ENCODE measurements at regions not wholly inside any gene's neighbourhood (a gene's known extent, or its start where the extent isn't known, plus 50 kb on each side); places are given as distances from the start of the nearest gene placed in this dataset.

GRCh38 chr11:95359756-95360155, 128.8 kb upstream of the SESN3 start:
- no peak for DNase-seq
- intact Hi-C loops (cut with DNase I) = no loop called here
- H3K4me1 ChIP-seq (ENCODE audit: insufficient read depth) = no peaks in the 10 kb centered on the region
- no peaks in the 10 kb centered on the region for H3K36me3 ChIP-seq
- no peaks in the 10 kb centered on the region for H3K27me3 ChIP-seq
- no peak overlapping the region for H3K27ac ChIP-seq
- H3K9me3 ChIP-seq = no peaks in the 10 kb centered on the region
- H3K4me3 ChIP-seq = no peak overlapping the region
- 87 to 91% (median 89%) methylated on average over 2 of the region's 2 CpGs for WGBS, 3 donors
- TF ChIP-seq POLR2A (IDR thresholded peaks at IDR 0.05) (no peak), EP300 (IDR thresholded peaks at IDR 0.05) (no peak)

GRCh38 chr11:95359341-95359663, 128.3 kb upstream of the SESN3 start:
- Histone ChIP-seq H3K27me3 (no peaks in the 10 kb centered on the region), H3K36me3 (no peaks in the 10 kb centered on the region), H3K9me3 (no peaks in the 10 kb centered on the region), H3K4me3 (no peak overlapping the region), H3K4me1 (ENCODE audit: insufficient read depth) (no peaks in the 10 kb centered on the region), H3K27ac (no peak overlapping the region)
- intact Hi-C loops (cut with DNase I) = no loop called here
- 96 to 100% (median 97%) methylated on average over 1 of the region's 1 CpG for WGBS, 3 donors
- TF ChIP-seq EP300 (IDR thresholded peaks at IDR 0.05) (no peak), POLR2A (IDR thresholded peaks at IDR 0.05) (no peak), CTCF (IDR thresholded peaks at IDR 0.05) (no peak)
- DNase-seq = no peak

GRCh38 chr11:95358511-95359340, 127.7 kb upstream of the SESN3 start:
- Histone ChIP-seq H3K4me3 (no peak overlapping the region), H3K27me3 (no peaks in the 10 kb centered on the region), H3K4me1 (ENCODE audit: insufficient read depth) (no peaks in the 10 kb centered on the region), H3K27ac (no peak overlapping the region), H3K36me3 (no peaks in the 10 kb centered on the region), H3K9me3 (no peaks in the 10 kb centered on the region)
- WGBS, 3 donors = 56 to 64% (median 57%) methylated on average over 5 of the region's 5 CpGs
- intact Hi-C loops (cut with DNase I) = no loop called here
- no peak for DNase-seq
- TF ChIP-seq CTCF (IDR thresholded peaks at IDR 0.05) (no peak), POLR2A (IDR thresholded peaks at IDR 0.05) (no peak), EP300 (IDR thresholded peaks at IDR 0.05) (no peak)

- Histone ChIP-seq H3K4me3 (no peak overlapping the region), H3K27me3 (no peaks in the 10 kb centered on the region), H3K27ac (no peak overlapping the region), H3K4me1 (ENCODE audit: insufficient read depth) (no peaks in the 10 kb centered on the region), H3K36me3 (no peaks in the 10 kb centered on the region), H3K9me3 (no peaks in the 10 kb centered on the region)
- DNase-seq = no peak
- intact Hi-C loops (cut with DNase I) = no loop called here
- TF ChIP-seq POLR2A (IDR thresholded peaks at IDR 0.05) = no peak
- no peak for TF ChIP-seq CTCF (IDR thresholded peaks at IDR 0.05)
- TF ChIP-seq EP300 (IDR thresholded peaks at IDR 0.05) = no peak
Observed at GRCh38 chr11:95354304-95354703, 123.3 kb upstream of the SESN3 start.

GRCh38 chr11:95353706-95354105, 122.7 kb upstream of the SESN3 start:
- Histone ChIP-seq H3K27ac (no peak overlapping the region), H3K27me3 (no peaks in the 10 kb centered on the region), H3K4me3 (no peak overlapping the region), H3K36me3 (no peaks in the 10 kb centered on the region), H3K4me1 (ENCODE audit: insufficient read depth) (no peaks in the 10 kb centered on the region), H3K9me3 (no peaks in the 10 kb centered on the region)
- DNase-seq = no peak
- TF ChIP-seq POLR2A (IDR thresholded peaks at IDR 0.05) (no peak), CTCF (IDR thresholded peaks at IDR 0.05) (no peak), EP300 (IDR thresholded peaks at IDR 0.05) (no peak)
- intact Hi-C loops (cut with DNase I) = no loop called here

All from ovary (tissue), 7 donors.